Neural cell (in vitro differentiated cells): ENCODE measurements at regions not wholly inside any gene's neighbourhood (a gene's known extent, or its start where the extent isn't known, plus 50 kb on each side); places are given as distances from the start of the nearest gene placed in this dataset.

ENCODE experiments used
- H2AFZ ChIP-seq: fragments of 200-600, 300-800 bp; sonication (generic), shearing (Covaris generic); 2 replicates; pipeline ENCODE4 v1.6.0; 2014; ENCODE audit warnings: low read depth, mild to moderate bottlenecking, antibody characterized with exemption, low read length, moderate library complexity
- H3F3A ChIP-seq: fragments of 200-600 bp; shearing (Covaris generic); 2 replicates; pipeline ENCODE4 v1.6.1; 2016; ENCODE audit warnings: mild to moderate bottlenecking, moderate library complexity, mixed read lengths, antibody characterized with exemption, low read length; ENCODE audit not compliant: insufficient read depth, poor library complexity, severe bottlenecking
- H3K27ac ChIP-seq: fragments of 200-600, 300-800 bp; sonication (generic), shearing (Covaris generic); 2 replicates; pipeline ENCODE4 v1.5.1; 2014; ENCODE audit warnings: mild to moderate bottlenecking, low read length, moderate library complexity
- H3K27me3 ChIP-seq: fragments of 300-800, 200-600 bp; sonication (generic), shearing (Covaris generic); 2 replicates; pipeline ENCODE4 v1.6.0; 2014; ENCODE audit warnings: mild to moderate bottlenecking, low read depth, low read length, moderate library complexity; ENCODE audit not compliant: insufficient read depth
- H3K36me3 ChIP-seq: fragments of 300-800, 200-600 bp; sonication (generic), shearing (Covaris generic); 2 replicates; pipeline ENCODE4 v1.5.1; 2014; ENCODE audit warnings: mild to moderate bottlenecking, antibody characterized with exemption, low read length, moderate library complexity; ENCODE audit not compliant: insufficient read depth
- H3K4me2 ChIP-seq: fragments of 300-800, 200-600 bp; sonication (generic), shearing (Covaris generic); 2 replicates; pipeline ENCODE4 v1.6.0; 2014; ENCODE audit warnings: mild to moderate bottlenecking, low read length
- H3K4me3 ChIP-seq: fragments of 300-800, 200-600 bp; sonication (generic), shearing (Covaris generic); 2 replicates; pipeline ENCODE4 v1.5.1; 2014; ENCODE audit warnings: mild to moderate bottlenecking, low read length, moderate library complexity
- H3K79me2 ChIP-seq: fragments of 200-600 bp; shearing (Covaris generic); replicated peaks from 2 replicates; pipeline ENCODE4 v1.6.0; 2014; ENCODE audit warnings: mild to moderate bottlenecking, low read length, moderate library complexity; ENCODE audit not compliant: insufficient read depth
- H3K9ac ChIP-seq: fragments of 300-800, 200-600 bp; sonication (generic), shearing (Covaris generic); 2 replicates; pipeline ENCODE4 v1.6.1; 2016; ENCODE audit warnings: mild to moderate bottlenecking, low read length, mixed read lengths
- H3K9me2 ChIP-seq: fragments of 200-600 bp; shearing (Covaris generic); 2 replicates; pipeline ENCODE4 v1.6.1; 2016; ENCODE audit warnings: mild to moderate bottlenecking, low read length, mixed read lengths; ENCODE audit not compliant: insufficient read depth
- H3K9me3 ChIP-seq: fragments of 200-600, 300-800 bp; sonication (generic), shearing (Covaris generic); 2 replicates; pipeline ENCODE4 v1.6.1; 2016; ENCODE audit warnings: mild to moderate bottlenecking, mixed run types, low read length, moderate library complexity, mixed read lengths
- H4K20me1 ChIP-seq: fragments of 200-600 bp; shearing (Covaris generic); 2 replicates; pipeline ENCODE4 v1.6.1; 2016; ENCODE audit warnings: mild to moderate bottlenecking, mixed run types; ENCODE audit not compliant: insufficient read depth
- CTCF ChIP-seq: fragments of 450-650 bp; IDR thresholded peaks from 2 replicates; pipeline ENCODE4 v1.5.1; 2014; ENCODE audit warnings: antibody characterized with exemption, mild to moderate bottlenecking, moderate library complexity; ENCODE audit not compliant: poor library complexity, severe bottlenecking
- EP300 ChIP-seq: fragments of 450-650 bp; conservative IDR thresholded peaks from 2 replicates; pipeline ENCODE4 v1.6.1; 2014; ENCODE audit warnings: antibody characterized with exemption, mild to moderate bottlenecking, moderate library complexity; ENCODE audit not compliant: poor library complexity, severe bottlenecking
- EZH2 ChIP-seq: fragments of 200-600, 300-800 bp; shearing (Covaris generic), sonication (generic); IDR thresholded peaks from 2 replicates; pipeline ENCODE4 v1.6.1; 2014; ENCODE audit warnings: antibody characterized with exemption, low read length, borderline replicate concordance, mild to moderate bottlenecking; ENCODE audit not compliant: insufficient read depth, poor library complexity, severe bottlenecking
- MXI1 ChIP-seq: fragments of 450-650 bp; conservative IDR thresholded peaks from 2 replicates; pipeline ENCODE4 v1.6.1; 2014; ENCODE audit warnings: antibody characterized with exemption, mild to moderate bottlenecking; ENCODE audit not compliant: poor library complexity, severe bottlenecking
- POLR2AphosphoS5 ChIP-seq: IDR thresholded peaks from 2 replicates; pipeline ENCODE4 v1.6.1; 2012
- RAD21 ChIP-seq: fragments of 450-650 bp; conservative IDR thresholded peaks from 2 replicates; pipeline ENCODE4 v1.6.1; 2014; ENCODE audit warnings: antibody characterized with exemption, mild to moderate bottlenecking, moderate library complexity
- SMC3 ChIP-seq: fragments of 450-650 bp; conservative IDR thresholded peaks from 2 replicates; pipeline ENCODE4 v1.6.1; 2014; ENCODE audit warnings: antibody characterized with exemption, mild to moderate bottlenecking, moderate library complexity; ENCODE audit not compliant: poor library complexity
- TAF1 ChIP-seq: IDR thresholded peaks from 2 replicates; pipeline ENCODE4 v1.6.1; 2012; ENCODE audit warnings: low read depth
- TF ChIP-seq, protein P1 (sequence below): IDR thresholded peaks from 2 replicates; pipeline ENCODE4 v1.6.1; 2012; ENCODE audit warnings: borderline replicate concordance

DNA sequence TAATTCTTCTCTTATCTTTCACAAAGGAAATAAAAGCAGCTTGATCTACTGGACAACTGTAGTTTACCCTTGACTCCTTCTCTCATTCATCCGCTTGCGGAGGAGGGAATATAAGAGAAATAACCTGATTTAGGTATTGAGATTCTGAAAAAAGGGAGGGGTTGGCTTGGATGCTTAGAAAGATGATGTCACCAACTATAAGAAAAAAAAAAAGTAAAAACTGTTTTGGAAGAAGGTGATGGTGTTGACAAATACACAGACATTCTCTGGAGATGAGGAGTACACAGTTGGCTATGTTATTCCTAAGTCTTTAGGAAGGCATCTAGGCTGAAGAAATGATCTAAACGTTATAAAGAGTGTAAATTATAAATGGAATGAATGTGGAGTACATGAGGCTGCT lies 103.3 kb downstream of the TMEM114 start:
- no peaks in the 10 kb centered on the region for H3F3A ChIP-seq
- TF ChIP-seq TAF1 (no peak), EZH2 (no peak), RAD21 (no peak), POLR2AphosphoS5 (no peak), EP300 (no peak), MXI1 (no peak), CTCF (no peak), SMC3 (no peak)
- TF ChIP-seq, protein P1, sequence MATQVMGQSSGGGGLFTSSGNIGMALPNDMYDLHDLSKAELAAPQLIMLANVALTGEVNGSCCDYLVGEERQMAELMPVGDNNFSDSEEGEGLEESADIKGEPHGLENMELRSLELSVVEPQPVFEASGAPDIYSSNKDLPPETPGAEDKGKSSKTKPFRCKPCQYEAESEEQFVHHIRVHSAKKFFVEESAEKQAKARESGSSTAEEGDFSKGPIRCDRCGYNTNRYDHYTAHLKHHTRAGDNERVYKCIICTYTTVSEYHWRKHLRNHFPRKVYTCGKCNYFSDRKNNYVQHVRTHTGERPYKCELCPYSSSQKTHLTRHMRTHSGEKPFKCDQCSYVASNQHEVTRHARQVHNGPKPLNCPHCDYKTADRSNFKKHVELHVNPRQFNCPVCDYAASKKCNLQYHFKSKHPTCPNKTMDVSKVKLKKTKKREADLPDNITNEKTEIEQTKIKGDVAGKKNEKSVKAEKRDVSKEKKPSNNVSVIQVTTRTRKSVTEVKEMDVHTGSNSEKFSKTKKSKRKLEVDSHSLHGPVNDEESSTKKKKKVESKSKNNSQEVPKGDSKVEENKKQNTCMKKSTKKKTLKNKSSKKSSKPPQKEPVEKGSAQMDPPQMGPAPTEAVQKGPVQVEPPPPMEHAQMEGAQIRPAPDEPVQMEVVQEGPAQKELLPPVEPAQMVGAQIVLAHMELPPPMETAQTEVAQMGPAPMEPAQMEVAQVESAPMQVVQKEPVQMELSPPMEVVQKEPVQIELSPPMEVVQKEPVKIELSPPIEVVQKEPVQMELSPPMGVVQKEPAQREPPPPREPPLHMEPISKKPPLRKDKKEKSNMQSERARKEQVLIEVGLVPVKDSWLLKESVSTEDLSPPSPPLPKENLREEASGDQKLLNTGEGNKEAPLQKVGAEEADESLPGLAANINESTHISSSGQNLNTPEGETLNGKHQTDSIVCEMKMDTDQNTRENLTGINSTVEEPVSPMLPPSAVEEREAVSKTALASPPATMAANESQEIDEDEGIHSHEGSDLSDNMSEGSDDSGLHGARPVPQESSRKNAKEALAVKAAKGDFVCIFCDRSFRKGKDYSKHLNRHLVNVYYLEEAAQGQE: no peak
- H3K36me3 ChIP-seq: no peaks in the 10 kb centered on the region
- H3K79me2 ChIP-seq: no peaks in the 10 kb centered on the region
- no peaks in the 10 kb centered on the region for H3K27me3 ChIP-seq
- H3K27ac ChIP-seq: no peak overlapping the region
- H2AFZ ChIP-seq: no peak overlapping the region
- no peaks in the 10 kb centered on the region for H3K9me2 ChIP-seq
- H3K9me3 ChIP-seq: no peaks in the 10 kb centered on the region
- no peaks in the 10 kb centered on the region for H4K20me1 ChIP-seq
- no peak overlapping the region for H3K4me2 ChIP-seq
- H3K9ac ChIP-seq: no peak overlapping the region
- no peak overlapping the region for H3K4me3 ChIP-seq

GRCh38 chr16:8483396-8483795 lies 106.9 kb downstream of the TMEM114 start:
- Histone ChIP-seq H3K27me3 (no peaks in the 10 kb centered on the region), H3K27ac (no peak overlapping the region), H3K9ac (no peak overlapping the region), H2AFZ (no peak overlapping the region), H3K36me3 (no peaks in the 10 kb centered on the region), H3K9me2 (no peaks in the 10 kb centered on the region), H3K4me2 (no peak overlapping the region), H3K9me3 (no peaks in the 10 kb centered on the region), H3F3A (no peaks in the 10 kb centered on the region), H3K79me2 (no peaks in the 10 kb centered on the region), H4K20me1 (no peaks in the 10 kb centered on the region), H3K4me3 (no peak overlapping the region)
- TF ChIP-seq EP300 (no peak), EZH2 (no peak), POLR2AphosphoS5 (no peak), RAD21 (no peak), MXI1 (no peak), TAF1 (no peak), CTCF (no peak), SMC3 (no peak)
- TF ChIP-seq, protein P1: no peak
